K562 (cell line): ENCODE measurements at regions not wholly inside any gene's neighbourhood (a gene's known extent, or its start where the extent isn't known, plus 50 kb on each side); places are given as distances from the start of the nearest gene placed in this dataset.

ENCODE experiments used
- CHD1 ChIP-seq: fragments of 200-600 bp; sonication (generic); IDR thresholded peaks from one replicate; pipeline ENCODE4 v1.6.1; 2012; ENCODE audit warnings: mild to moderate bottlenecking, moderate library complexity, low read length, inconsistent platforms
- CSDE1 ChIP-seq, 2 experiments: fragments of 450-650 bp; IDR thresholded peaks; 2 replicates each; pipeline ENCODE4 v1.6.1; 2016; ENCODE audit warnings: mild to moderate bottlenecking in 1 of 2
- KAT7 ChIP-seq: sonication (generic); formaldehyde crosslinking; IDR thresholded peaks from 2 replicates; pipeline ENCODE4 v1.8.0; 2022; ENCODE audit warnings: missing genetic modification reagents, mild to moderate bottlenecking, borderline replicate concordance
- MEF2D ChIP-seq: conservative IDR thresholded peaks from 2 replicates; pipeline ENCODE4 v1.6.1; 2016; ENCODE audit warnings: low read depth, missing genetic modification characterization, missing compliant biosample characterization
- MEIS2 ChIP-seq: fragments of 450-650 bp; IDR thresholded peaks from 2 replicates; pipeline ENCODE4 v1.6.1; 2014; ENCODE audit warnings: mild to moderate bottlenecking; ENCODE audit not compliant: partially characterized antibody
- NR3C1 ChIP-seq: sonication (generic); formaldehyde crosslinking; IDR thresholded peaks from 2 replicates; pipeline ENCODE4 v1.8.1; 2022; ENCODE audit warnings: missing genetic modification reagents
- PKNOX1 ChIP-seq: fragments of 450-650 bp; IDR thresholded peaks from 2 replicates; pipeline ENCODE4 v1.6.1; 2016
- RREB1 ChIP-seq: fragments of 250-450 bp; sonication (Bioruptor Pico); IDR thresholded peaks from 2 replicates; pipeline ENCODE4 v1.4.0; 2020
- TCF3 ChIP-seq: sonication (generic); formaldehyde crosslinking; IDR thresholded peaks from 2 replicates; pipeline ENCODE4 v1.4.0; 2020; ENCODE audit warnings: mild to moderate bottlenecking, missing genetic modification reagents
- ZBTB2 ChIP-seq: fragments of 450-650 bp; IDR thresholded peaks from 2 replicates; pipeline ENCODE4 v1.6.1; 2016; ENCODE audit warnings: antibody characterized with exemption
- ZKSCAN3 ChIP-seq: fragments of 250-450 bp; sonication (Bioruptor Pico); IDR thresholded peaks from 2 replicates; pipeline ENCODE4 v1.4.0; 2020
- TF ChIP-seq, protein P1 (sequence below): sonication (generic); formaldehyde crosslinking; IDR thresholded peaks from 2 replicates; pipeline ENCODE4 v1.8.0; 2023; ENCODE audit warnings: missing genetic modification reagents, mild to moderate bottlenecking, borderline replicate concordance

- no peak for TF ChIP-seq ZBTB2
- TF ChIP-seq CHD1 = peak; percentile 53
- TF ChIP-seq KAT7 = no peak
- TF ChIP-seq MEIS2 = peak; percentile 38
- TF ChIP-seq CSDE1 (IDR thresholded peaks at IDR 0.05) = 0 out of 4 replicates have a peak, but pooled peaks of 1 of the 2 experiments have one; percentile 11
- no peak for TF ChIP-seq NR3C1
- no peak for TF ChIP-seq MEF2D
- TF ChIP-seq TCF3 = no peak
- no peak for TF ChIP-seq RREB1 (CRISPR knock-in tag)
- TF ChIP-seq ZKSCAN3 (CRISPR knock-in tag) = no peak
- TF ChIP-seq, protein P1, sequence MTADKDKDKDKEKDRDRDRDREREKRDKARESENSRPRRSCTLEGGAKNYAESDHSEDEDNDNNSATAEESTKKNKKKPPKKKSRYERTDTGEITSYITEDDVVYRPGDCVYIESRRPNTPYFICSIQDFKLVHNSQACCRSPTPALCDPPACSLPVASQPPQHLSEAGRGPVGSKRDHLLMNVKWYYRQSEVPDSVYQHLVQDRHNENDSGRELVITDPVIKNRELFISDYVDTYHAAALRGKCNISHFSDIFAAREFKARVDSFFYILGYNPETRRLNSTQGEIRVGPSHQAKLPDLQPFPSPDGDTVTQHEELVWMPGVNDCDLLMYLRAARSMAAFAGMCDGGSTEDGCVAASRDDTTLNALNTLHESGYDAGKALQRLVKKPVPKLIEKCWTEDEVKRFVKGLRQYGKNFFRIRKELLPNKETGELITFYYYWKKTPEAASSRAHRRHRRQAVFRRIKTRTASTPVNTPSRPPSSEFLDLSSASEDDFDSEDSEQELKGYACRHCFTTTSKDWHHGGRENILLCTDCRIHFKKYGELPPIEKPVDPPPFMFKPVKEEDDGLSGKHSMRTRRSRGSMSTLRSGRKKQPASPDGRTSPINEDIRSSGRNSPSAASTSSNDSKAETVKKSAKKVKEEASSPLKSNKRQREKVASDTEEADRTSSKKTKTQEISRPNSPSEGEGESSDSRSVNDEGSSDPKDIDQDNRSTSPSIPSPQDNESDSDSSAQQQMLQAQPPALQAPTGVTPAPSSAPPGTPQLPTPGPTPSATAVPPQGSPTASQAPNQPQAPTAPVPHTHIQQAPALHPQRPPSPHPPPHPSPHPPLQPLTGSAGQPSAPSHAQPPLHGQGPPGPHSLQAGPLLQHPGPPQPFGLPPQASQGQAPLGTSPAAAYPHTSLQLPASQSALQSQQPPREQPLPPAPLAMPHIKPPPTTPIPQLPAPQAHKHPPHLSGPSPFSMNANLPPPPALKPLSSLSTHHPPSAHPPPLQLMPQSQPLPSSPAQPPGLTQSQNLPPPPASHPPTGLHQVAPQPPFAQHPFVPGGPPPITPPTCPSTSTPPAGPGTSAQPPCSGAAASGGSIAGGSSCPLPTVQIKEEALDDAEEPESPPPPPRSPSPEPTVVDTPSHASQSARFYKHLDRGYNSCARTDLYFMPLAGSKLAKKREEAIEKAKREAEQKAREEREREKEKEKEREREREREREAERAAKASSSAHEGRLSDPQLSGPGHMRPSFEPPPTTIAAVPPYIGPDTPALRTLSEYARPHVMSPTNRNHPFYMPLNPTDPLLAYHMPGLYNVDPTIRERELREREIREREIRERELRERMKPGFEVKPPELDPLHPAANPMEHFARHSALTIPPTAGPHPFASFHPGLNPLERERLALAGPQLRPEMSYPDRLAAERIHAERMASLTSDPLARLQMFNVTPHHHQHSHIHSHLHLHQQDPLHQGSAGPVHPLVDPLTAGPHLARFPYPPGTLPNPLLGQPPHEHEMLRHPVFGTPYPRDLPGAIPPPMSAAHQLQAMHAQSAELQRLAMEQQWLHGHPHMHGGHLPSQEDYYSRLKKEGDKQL = no peak
- TF ChIP-seq PKNOX1 = peak; percentile 29; the same call in 1 of the 2 replicates
Measured at GRCh38 chr6:27825025-27825793, 87.0 kb downstream of the OR2B2 start (continued).
